ENCODE measurements at regions not wholly inside any gene's neighbourhood (a gene's known extent, or its start where the extent isn't known, plus 50 kb on each side); places are given as distances from the start of the nearest gene placed in this dataset.

DNA sequence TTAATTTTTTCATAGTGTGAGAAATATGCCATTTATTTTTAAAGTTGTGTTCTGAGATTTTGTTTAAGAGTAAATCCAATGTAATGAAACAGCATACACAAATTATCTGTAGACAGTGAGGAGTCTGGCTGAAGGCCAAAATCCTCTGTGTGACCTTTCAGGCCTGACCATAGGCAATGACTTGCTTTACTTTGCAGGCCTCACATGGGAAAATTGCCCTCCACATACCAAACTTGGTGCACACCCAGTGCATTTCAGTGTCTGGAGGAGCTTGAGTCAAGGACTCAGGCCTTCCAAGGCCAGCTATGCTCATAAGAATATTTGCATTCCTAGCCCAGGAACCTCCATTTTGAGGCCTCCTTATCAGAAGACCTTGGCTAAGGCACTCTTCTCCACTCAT is 430.1 kb downstream of the GABRG1 start:
- Histone ChIP-seq H3K27me3 (ENCODE audit: low read length) (no peaks in the 10 kb centered on the region), H3K9me3 (ENCODE audit: low read length) (no peaks in the 10 kb centered on the region), H3K36me3 (ENCODE audit: low read depth, low read length) (no peaks in the 10 kb centered on the region), H4K20me1 (ENCODE audit: low read length) (no peaks in the 10 kb centered on the region), H3K9me2 (replicated peaks; ENCODE audit: low read length) (no peaks in the 10 kb centered on the region), H3K9ac (ENCODE audit: low read length) (no peak overlapping the region), H3K4me1 (ENCODE audit: insufficient read depth, low read length) (no peaks in the 10 kb centered on the region), H3K4me3 (ENCODE audit: low read length) (no peak overlapping the region), H3K79me2 (ENCODE audit: low read length) (no peaks in the 10 kb centered on the region), H3F3A (ENCODE audit: low read length, unreplicated experiment) (no peaks in the 10 kb centered on the region), H3K4me2 (ENCODE audit: low read length) (no peak overlapping the region), H2AFZ (ENCODE audit: low read length) (no peak overlapping the region), H3K27ac (ENCODE audit: low read length) (no peak overlapping the region)
- DNase-seq (no peak), ATAC-seq (no peak)
- ChIA-PET CTCF (no interaction called here), POLR2A (ENCODE audit: unreplicated experiment) (no interaction called here)
- TF ChIP-seq EZH2phosphoT487 (IDR thresholded peaks at IDR 0.05; ENCODE audit: borderline replicate concordance, low read length) (no peak), EZH2 (IDR thresholded peaks at IDR 0.05; ENCODE audit: low read length, unreplicated experiment) (no peak)
- TF ChIP-seq, protein P1, sequence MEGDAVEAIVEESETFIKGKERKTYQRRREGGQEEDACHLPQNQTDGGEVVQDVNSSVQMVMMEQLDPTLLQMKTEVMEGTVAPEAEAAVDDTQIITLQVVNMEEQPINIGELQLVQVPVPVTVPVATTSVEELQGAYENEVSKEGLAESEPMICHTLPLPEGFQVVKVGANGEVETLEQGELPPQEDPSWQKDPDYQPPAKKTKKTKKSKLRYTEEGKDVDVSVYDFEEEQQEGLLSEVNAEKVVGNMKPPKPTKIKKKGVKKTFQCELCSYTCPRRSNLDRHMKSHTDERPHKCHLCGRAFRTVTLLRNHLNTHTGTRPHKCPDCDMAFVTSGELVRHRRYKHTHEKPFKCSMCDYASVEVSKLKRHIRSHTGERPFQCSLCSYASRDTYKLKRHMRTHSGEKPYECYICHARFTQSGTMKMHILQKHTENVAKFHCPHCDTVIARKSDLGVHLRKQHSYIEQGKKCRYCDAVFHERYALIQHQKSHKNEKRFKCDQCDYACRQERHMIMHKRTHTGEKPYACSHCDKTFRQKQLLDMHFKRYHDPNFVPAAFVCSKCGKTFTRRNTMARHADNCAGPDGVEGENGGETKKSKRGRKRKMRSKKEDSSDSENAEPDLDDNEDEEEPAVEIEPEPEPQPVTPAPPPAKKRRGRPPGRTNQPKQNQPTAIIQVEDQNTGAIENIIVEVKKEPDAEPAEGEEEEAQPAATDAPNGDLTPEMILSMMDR (conservative IDR thresholded peaks at IDR 0.05; ENCODE audit: low read depth, low read length): no peak
- intact Hi-C loops (cut with micrococcal nuclease): no loop called here
- BruUV-seq (replicated peaks): no TSS peak

DNA sequence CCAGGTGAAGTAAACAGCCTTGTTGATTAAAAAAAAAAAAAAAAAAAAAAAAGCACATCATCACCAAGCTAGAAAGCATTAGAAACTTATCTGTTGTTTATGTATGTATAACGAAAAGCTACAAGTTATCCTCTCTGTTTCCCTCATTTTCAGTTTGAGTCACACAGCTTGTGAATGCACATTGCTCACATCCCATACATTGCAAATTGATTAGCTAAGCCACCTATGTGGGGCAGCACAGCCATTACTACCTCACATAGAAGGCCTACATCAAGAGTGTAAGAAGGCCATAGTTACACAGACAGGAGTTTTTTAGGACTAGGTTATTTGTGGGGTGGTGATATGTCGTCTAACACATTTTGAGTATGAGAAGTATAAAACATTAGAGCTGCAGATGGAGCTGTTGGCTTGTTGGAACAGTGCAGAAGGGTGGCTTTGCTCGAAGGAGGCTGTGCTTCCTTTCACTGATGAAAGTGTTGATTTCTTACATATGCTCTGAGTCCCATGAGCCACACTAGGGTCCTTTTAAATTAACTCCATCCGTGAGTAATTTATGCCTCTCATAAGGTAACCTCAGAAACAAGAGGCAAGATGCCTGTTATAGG is 431.6 kb downstream of the GABRG1 start:
- H3K4me3 ChIP-seq (ENCODE audit: low read length): no peak overlapping the region
- no peak overlapping the region for H3K9ac ChIP-seq (ENCODE audit: low read length)
- H3F3A ChIP-seq (ENCODE audit: low read length, unreplicated experiment): no peaks in the 10 kb centered on the region
- no peak overlapping the region for H3K27ac ChIP-seq (ENCODE audit: low read length)
- no peaks in the 10 kb centered on the region for H3K36me3 ChIP-seq (ENCODE audit: low read depth, low read length)
- ChIA-PET POLR2A (ENCODE audit: unreplicated experiment) (no interaction called here), CTCF (interaction anchor here (1.0 kb wide), 1 partner anchor 278 kb away, joined by 4 read pairs; no protein-coding TSS in a partner anchor)
- H3K4me2 ChIP-seq (ENCODE audit: low read length): no peak overlapping the region
- H3K79me2 ChIP-seq (ENCODE audit: low read length): no peaks in the 10 kb centered on the region
- no TSS peak for BruUV-seq (replicated peaks)
- H3K27me3 ChIP-seq (ENCODE audit: low read length): no peaks in the 10 kb centered on the region
- intact Hi-C loops (cut with micrococcal nuclease): no loop called here
- no peak for TF ChIP-seq EZH2phosphoT487 (IDR thresholded peaks at IDR 0.05; ENCODE audit: borderline replicate concordance, low read length)
- TF ChIP-seq, protein P1 (conservative IDR thresholded peaks at IDR 0.05; ENCODE audit: low read depth, low read length): no peak
- no peak for TF ChIP-seq EZH2 (IDR thresholded peaks at IDR 0.05; ENCODE audit: low read length, unreplicated experiment)
- H3K9me3 ChIP-seq (ENCODE audit: low read length): no peaks in the 10 kb centered on the region
- ATAC-seq (no peak), DNase-seq (no peak)
- H3K4me1 ChIP-seq (ENCODE audit: insufficient read depth, low read length): no peaks in the 10 kb centered on the region
- no peak overlapping the region for H2AFZ ChIP-seq (ENCODE audit: low read length)
- H4K20me1 ChIP-seq (ENCODE audit: low read length): no peaks in the 10 kb centered on the region
- no peaks in the 10 kb centered on the region for H3K9me2 ChIP-seq (replicated peaks; ENCODE audit: low read length)

DNA sequence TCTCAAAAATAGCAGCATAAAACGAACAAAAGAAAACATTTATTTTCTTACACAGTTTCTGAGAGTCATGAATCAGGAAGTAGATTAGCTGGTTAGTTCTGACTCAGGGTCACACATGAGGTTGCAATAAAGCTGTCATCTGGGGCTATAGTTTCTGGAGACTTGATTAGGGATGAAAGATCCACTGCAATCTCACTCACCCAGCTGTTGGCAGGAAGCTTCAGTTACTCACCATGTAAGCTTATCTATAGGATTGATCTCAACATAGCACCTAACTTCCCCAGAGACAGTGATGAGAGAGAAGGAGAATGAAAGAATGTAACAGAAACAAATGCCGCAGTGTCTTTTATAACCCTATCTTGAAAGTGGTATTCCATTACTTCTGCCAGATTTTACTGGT is 435.5 kb downstream of the GABRG1 start:
- intact Hi-C loops (cut with micrococcal nuclease): no loop called here
- Histone ChIP-seq H3K4me3 (ENCODE audit: low read length) (no peak overlapping the region), H3K79me2 (ENCODE audit: low read length) (no peaks in the 10 kb centered on the region), H4K20me1 (ENCODE audit: low read length) (no peaks in the 10 kb centered on the region), H3K9ac (ENCODE audit: low read length) (no peak overlapping the region), H3K36me3 (ENCODE audit: low read depth, low read length) (no peaks in the 10 kb centered on the region), H3K27me3 (ENCODE audit: low read length) (no peaks in the 10 kb centered on the region), H3K9me3 (ENCODE audit: low read length) (no peaks in the 10 kb centered on the region), H2AFZ (ENCODE audit: low read length) (no peak overlapping the region), H3K9me2 (replicated peaks; ENCODE audit: low read length) (no peaks in the 10 kb centered on the region), H3F3A (ENCODE audit: low read length, unreplicated experiment) (no peaks in the 10 kb centered on the region), H3K27ac (ENCODE audit: low read length) (no peak overlapping the region), H3K4me2 (ENCODE audit: low read length) (no peak overlapping the region), H3K4me1 (ENCODE audit: insufficient read depth, low read length) (no peaks in the 10 kb centered on the region)
- DNase-seq: no peak
- ATAC-seq: no peak
- TF ChIP-seq, protein P1 (conservative IDR thresholded peaks at IDR 0.05; ENCODE audit: low read depth, low read length): no peak
- TF ChIP-seq EZH2 (IDR thresholded peaks at IDR 0.05; ENCODE audit: low read length, unreplicated experiment) (no peak), EZH2phosphoT487 (IDR thresholded peaks at IDR 0.05; ENCODE audit: borderline replicate concordance, low read length) (no peak)
- ChIA-PET POLR2A (ENCODE audit: unreplicated experiment) (no interaction called here), CTCF (no interaction called here)
- BruUV-seq (replicated peaks): no TSS peak
